Upper lobe of left lung (tissue), 6 donors: ENCODE measurements at regions not wholly inside any gene's neighbourhood (a gene's known extent, or its start where the extent isn't known, plus 50 kb on each side); places are given as distances from the start of the nearest gene placed in this dataset.

Experiments
- ATAC-seq, 2 donors: fragments of 200-7000 bp; cut with Tn5 transposase; one replicate each; pipeline ENCODE4 v1.9.1; 2022; ENCODE audit warnings: mild to moderate bottlenecking in 2 of 2, moderate library complexity in 2 of 2; ENCODE audit not compliant: low FRiP score in 2 of 2
- DNase-seq, 2 donors: peaks; one replicate each; pipeline ENCODE4 v3.0.0-alpha.2; 2019 to 2020
- H3K27ac ChIP-seq, 4 donors: fragments of 200-600 bp; sonication (generic); one replicate each; pipeline ENCODE4 v1.5.1; 2016 to 2019
- H3K27me3 ChIP-seq, 4 donors: fragments of 200-600 bp; sonication (generic); one replicate each; pipeline ENCODE4 v1.5.1; 2017 to 2019
- H3K36me3 ChIP-seq, 4 donors: fragments of 200-600 bp; sonication (generic); one replicate each; pipeline ENCODE4 v1.5.1; 2016 to 2019
- H3K4me1 ChIP-seq, 4 donors: fragments of 200-600 bp; sonication (generic); one replicate each; pipeline ENCODE4 v1.5.1; 2018 to 2019
- H3K4me3 ChIP-seq, 4 donors: fragments of 200-600 bp; sonication (generic); one replicate each; pipeline ENCODE4 v1.5.1; 2017 to 2019; ENCODE audit warnings: mild to moderate bottlenecking in 2 of 4, moderate library complexity in 1 of 4
- H3K9me3 ChIP-seq, 4 donors: fragments of 200-600 bp; sonication (generic); one replicate each; pipeline ENCODE4 v1.5.1; 2018 to 2019
- EP300 ChIP-seq, 4 donors: sonication (generic); formaldehyde crosslinking; IDR thresholded peaks; one replicate each; pipeline ENCODE4 v1.5.1; 2017; ENCODE audit warnings: antibody characterized with exemption in 4 of 4, control low read depth in 2 of 4
- POLR2A ChIP-seq, 4 donors: fragments of 450-650 bp; IDR thresholded peaks; one replicate each; pipeline ENCODE4 v1.5.1; 2016 to 2017; ENCODE audit warnings: antibody characterized with exemption in 4 of 4, mild to moderate bottlenecking in 2 of 4
- POLR2AphosphoS5 ChIP-seq, 2 donors: sonication (generic); formaldehyde crosslinking; IDR thresholded peaks; one replicate each; pipeline ENCODE4 v1.5.1; 2017; ENCODE audit warnings: antibody characterized with exemption in 2 of 2
- WGBS, 2 donors: methylation state at CpG; one replicate each; pipeline ENCODE4 v1.1.5; 2017 to 2018; 5-methylcytosine and 5-hydroxymethylcytosine counted together
- TF ChIP-seq, protein P1 (sequence below), 6 experiments: fragments of 450-650 bp in 4 of 6; fragments of 200-600 bp in 2 of 6; sonication (generic) in 2 of 6; IDR thresholded peaks; one replicate each; pipeline ENCODE4 v1.5.1; 2016 to 2019; ENCODE audit warnings: antibody characterized with exemption in 6 of 6
- donor health status: DM: no; HTN: no; CAD: no; lungs with moderate emphysema.
- donor health status: DM: no; HTN: yes; CAD: no; lungs with severe emphysema.

DNA sequence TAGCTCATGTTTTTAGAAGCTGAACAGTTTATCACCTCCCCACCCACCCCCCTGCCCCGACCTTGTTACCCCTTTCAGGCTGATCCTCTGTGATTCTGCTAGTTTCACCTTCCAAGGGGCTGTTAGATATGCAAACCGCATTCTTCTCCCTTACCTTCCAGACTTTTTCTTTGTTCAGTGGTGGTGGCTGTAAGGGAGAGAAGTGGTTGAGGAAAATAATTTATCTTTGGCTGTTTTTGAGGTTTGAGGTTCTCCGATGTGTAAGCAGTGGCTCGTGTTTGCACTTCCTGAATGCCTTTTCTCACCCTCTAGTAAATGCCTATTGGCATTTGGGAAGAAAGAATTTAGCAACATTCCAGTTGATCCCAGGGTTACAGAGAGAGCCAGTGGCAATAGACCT is 69.4 kb upstream of the KCNG1 start:
- ATAC-seq = no peak
- WGBS, 2 donors = 6% methylated on average over 4 of the region's 4 CpGs
- TF ChIP-seq POLR2AphosphoS5 (IDR thresholded peaks at IDR 0.05) = no peak
- TF ChIP-seq, protein P1, sequence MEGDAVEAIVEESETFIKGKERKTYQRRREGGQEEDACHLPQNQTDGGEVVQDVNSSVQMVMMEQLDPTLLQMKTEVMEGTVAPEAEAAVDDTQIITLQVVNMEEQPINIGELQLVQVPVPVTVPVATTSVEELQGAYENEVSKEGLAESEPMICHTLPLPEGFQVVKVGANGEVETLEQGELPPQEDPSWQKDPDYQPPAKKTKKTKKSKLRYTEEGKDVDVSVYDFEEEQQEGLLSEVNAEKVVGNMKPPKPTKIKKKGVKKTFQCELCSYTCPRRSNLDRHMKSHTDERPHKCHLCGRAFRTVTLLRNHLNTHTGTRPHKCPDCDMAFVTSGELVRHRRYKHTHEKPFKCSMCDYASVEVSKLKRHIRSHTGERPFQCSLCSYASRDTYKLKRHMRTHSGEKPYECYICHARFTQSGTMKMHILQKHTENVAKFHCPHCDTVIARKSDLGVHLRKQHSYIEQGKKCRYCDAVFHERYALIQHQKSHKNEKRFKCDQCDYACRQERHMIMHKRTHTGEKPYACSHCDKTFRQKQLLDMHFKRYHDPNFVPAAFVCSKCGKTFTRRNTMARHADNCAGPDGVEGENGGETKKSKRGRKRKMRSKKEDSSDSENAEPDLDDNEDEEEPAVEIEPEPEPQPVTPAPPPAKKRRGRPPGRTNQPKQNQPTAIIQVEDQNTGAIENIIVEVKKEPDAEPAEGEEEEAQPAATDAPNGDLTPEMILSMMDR (IDR thresholded peaks at IDR 0.05) = no peak
- no peak for TF ChIP-seq POLR2A (IDR thresholded peaks at IDR 0.05)
- no peak for TF ChIP-seq EP300 (IDR thresholded peaks at IDR 0.05)
- no peaks in the 10 kb centered on the region for H3K36me3 ChIP-seq
- no peaks in the 10 kb centered on the region for H3K4me1 ChIP-seq
- H3K4me3 ChIP-seq = no peak overlapping the region
- peaks cover 0 to 10% (median 6%) of the 10 kb centered on the region in 4 donors for H3K27me3 ChIP-seq
- H3K27ac ChIP-seq = no peak overlapping the region
- no peaks in the 10 kb centered on the region for H3K9me3 ChIP-seq
- DNase-seq = no peak

DNA sequence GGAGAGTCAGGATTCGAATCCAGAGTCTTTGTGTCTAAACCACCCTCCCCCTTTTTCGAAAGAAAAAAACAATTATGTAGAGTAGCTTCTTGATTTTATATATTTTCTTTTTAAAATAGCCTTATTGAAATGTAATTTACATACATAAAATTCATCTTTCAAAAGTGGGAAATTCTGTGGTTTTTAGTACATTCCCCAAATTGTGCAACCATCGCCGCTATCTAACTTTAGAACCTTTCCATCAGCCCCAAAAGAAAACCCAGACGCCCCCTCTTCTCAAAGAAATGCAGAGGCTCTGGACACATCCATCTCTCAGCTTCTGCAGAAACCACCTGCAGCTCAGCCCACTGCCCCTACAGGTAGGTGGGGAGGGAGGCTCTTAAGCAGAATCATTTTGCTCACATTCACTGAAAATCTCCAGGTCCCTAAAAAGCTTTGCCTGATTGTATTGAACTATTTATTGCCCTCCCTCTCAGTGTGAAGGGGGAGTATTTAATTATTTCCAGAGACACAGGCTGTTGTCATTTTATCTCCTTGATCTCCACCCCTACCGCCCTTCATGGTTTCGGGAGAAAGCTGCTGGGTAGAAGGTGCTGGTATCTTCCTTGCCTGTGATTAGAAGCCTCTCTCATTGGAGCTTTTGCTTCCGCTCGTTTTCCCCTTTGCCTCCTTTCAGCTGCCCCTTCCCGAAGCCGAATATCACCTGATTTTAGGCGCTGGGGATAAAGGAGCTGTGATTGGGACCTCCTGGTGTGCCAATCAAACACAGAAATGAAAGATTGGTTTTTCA is 68.7 kb upstream of the KCNG1 start:
- peaks cover 0 to 10% (median 6%) of the 10 kb centered on the region in 4 donors for H3K27me3 ChIP-seq
- 28 to 31% methylated on average over 12 of the region's 12 CpGs for WGBS, 2 donors
- H3K27ac ChIP-seq = no peak overlapping the region
- DNase-seq (no peak), ATAC-seq (no peak)
- no peak for TF ChIP-seq EP300 (IDR thresholded peaks at IDR 0.05)
- no peak for TF ChIP-seq POLR2A (IDR thresholded peaks at IDR 0.05)
- TF ChIP-seq POLR2AphosphoS5 (IDR thresholded peaks at IDR 0.05) = no peak
- TF ChIP-seq, protein P1 (IDR thresholded peaks at IDR 0.05) = no peak
- no peaks in the 10 kb centered on the region for H3K36me3 ChIP-seq
- H3K9me3 ChIP-seq = no peaks in the 10 kb centered on the region
- H3K4me3 ChIP-seq = no peak overlapping the region
- H3K4me1 ChIP-seq = no peaks in the 10 kb centered on the region

DNA sequence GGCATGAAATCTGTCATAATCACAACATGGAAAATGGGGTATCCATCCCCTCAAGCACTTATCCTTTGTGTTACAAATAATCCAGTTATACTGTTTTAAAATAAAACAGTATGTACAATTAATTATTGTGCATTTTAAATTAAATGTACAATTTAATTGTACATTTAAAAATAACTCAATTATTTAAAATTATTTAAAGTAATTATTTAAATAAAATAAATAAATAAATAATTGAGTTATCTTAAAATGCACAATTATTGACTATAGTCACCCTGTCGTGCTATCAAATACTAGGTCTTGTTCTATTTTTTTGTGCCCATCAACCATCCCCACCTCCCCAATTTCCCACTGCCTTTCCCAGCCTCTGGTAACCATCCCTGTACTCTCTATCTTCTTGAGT is 66.9 kb upstream of the KCNG1 start:
- no peak for ATAC-seq
- no peak for TF ChIP-seq POLR2A (IDR thresholded peaks at IDR 0.05)
- no peak for TF ChIP-seq POLR2AphosphoS5 (IDR thresholded peaks at IDR 0.05)
- no peak for TF ChIP-seq EP300 (IDR thresholded peaks at IDR 0.05)
- 77 to 83% methylated on average over 1 of the region's 1 CpG for WGBS, 2 donors
- no peak overlapping the region for H3K27ac ChIP-seq
- H3K9me3 ChIP-seq = no peaks in the 10 kb centered on the region
- peaks cover 0 to 13% (median 6%) of the 10 kb centered on the region in 4 donors for H3K27me3 ChIP-seq
- no peak overlapping the region for H3K4me3 ChIP-seq
- H3K4me1 ChIP-seq = no peaks in the 10 kb centered on the region
- no peaks in the 10 kb centered on the region for H3K36me3 ChIP-seq
- DNase-seq = no peak

DNA sequence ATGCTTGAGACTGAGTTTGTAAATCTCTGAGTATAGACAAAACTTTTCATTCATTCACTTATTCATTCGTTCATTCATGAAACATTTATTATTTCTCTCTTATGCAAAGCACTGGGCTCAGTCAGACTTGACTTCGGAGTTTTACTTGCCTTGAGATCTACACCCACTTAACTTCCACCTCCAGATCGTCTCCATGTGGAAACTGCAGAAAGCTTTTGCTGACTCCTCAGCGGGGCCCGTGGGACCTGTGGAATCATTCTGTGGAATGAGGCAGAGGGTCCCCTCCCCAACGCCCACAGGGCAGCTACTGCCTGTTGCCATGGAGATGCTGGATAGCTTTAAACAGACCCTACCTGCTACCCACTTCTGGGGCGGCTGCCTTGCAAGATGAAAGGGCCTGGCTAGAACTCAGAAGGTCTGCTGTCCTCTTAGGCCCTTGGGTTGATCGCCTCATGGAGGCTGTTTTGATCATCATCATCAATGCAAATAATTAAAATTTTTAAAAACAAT is 66.4 kb upstream of the KCNG1 start:
- Histone ChIP-seq H3K27me3 (peaks cover 0 to 13% (median 6%) of the 10 kb centered on the region in 4 donors), H3K27ac (no peak overlapping the region), H3K4me3 (no peak overlapping the region), H3K4me1 (no peaks in the 10 kb centered on the region), H3K36me3 (no peaks in the 10 kb centered on the region), H3K9me3 (no peaks in the 10 kb centered on the region)
- TF ChIP-seq POLR2AphosphoS5 (IDR thresholded peaks at IDR 0.05) = no peak
- TF ChIP-seq, protein P1 (IDR thresholded peaks at IDR 0.05) = no peak
- no peak for TF ChIP-seq POLR2A (IDR thresholded peaks at IDR 0.05)
- no peak for TF ChIP-seq EP300 (IDR thresholded peaks at IDR 0.05)
- no peak for DNase-seq
- 74 to 86% methylated on average over 7 to 8 of the region's 8 CpGs for WGBS, 2 donors
- ATAC-seq = no peak

DNA sequence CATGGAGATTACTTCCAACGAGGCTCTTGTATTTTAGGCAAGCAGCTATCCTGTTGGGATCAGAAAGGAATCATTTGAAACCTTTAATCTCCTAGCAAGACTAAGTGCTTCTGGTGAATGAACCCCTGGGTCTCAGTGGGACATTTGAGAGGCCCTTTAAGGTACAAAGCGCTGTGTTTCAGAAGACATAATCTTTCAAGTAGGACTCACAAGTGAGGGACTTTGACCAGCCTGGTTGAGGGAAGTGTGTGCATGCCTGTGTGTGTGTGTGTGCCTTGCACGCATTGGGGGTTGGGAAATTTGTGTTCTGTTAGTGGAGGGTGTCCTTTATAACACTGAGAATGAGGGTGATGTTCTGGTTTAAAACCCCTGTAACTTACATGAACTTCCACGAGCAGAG is 64.4 kb upstream of the KCNG1 start:
- TF ChIP-seq POLR2AphosphoS5 (IDR thresholded peaks at IDR 0.05) (no peak), EP300 (IDR thresholded peaks at IDR 0.05) (no peak), POLR2A (IDR thresholded peaks at IDR 0.05) (no peak)
- TF ChIP-seq, protein P1 (IDR thresholded peaks at IDR 0.05) = no peak
- DNase-seq (no peak), ATAC-seq (no peak)
- H3K9me3 ChIP-seq = no peaks in the 10 kb centered on the region
- H3K4me1 ChIP-seq = no peaks in the 10 kb centered on the region
- H3K4me3 ChIP-seq = no peak overlapping the region
- peaks cover 0 to 8% (median under 1%) of the 10 kb centered on the region in 4 donors for H3K27me3 ChIP-seq
- no peaks in the 10 kb centered on the region for H3K36me3 ChIP-seq
- H3K27ac ChIP-seq = no peak overlapping the region
- WGBS, 2 donors = 31 to 38% methylated on average over 4 of the region's 4 CpGs
